ENCODE measurements at regions not wholly inside any gene's neighbourhood (a gene's known extent, or its start where the extent isn't known, plus 50 kb on each side); places are given as distances from the start of the nearest gene placed in this dataset.

GRCh38 chr7:37594602-37595001 lies 89.0 kb upstream of the GPR141 start:
- TF ChIP-seq CTCF (IDR thresholded peaks at IDR 0.05) (no peak), POLR2A (IDR thresholded peaks at IDR 0.05) (no peak)

Data from sigmoid colon (tissue), 3 donors.